Keratinocyte (primary cell): ENCODE measurements at regions not wholly inside any gene's neighbourhood (a gene's known extent, or its start where the extent isn't known, plus 50 kb on each side); places are given as distances from the start of the nearest gene placed in this dataset.

ENCODE experiments used
- CTCF ChIP-seq, 3 experiments: IDR thresholded peaks in 1 of 3; conservative IDR thresholded peaks in 1 of 3; optimal IDR thresholded peaks in 1 of 3; 2 replicates in 2 of 3; 3 replicates in 1 of 3; pipeline versions ENCODE3 to v1.5.1; 2011; ENCODE audit warnings: low read length in 3 of 3, mild to moderate bottlenecking in 3 of 3, moderate library complexity in 2 of 3, control low read depth in 1 of 3, inconsistent platforms in 1 of 3; ENCODE audit not compliant: insufficient read depth in 2 of 3; ENCODE audit errors: extremely low read depth in 1 of 3
- EZH2 ChIP-seq: IDR thresholded peaks from one replicate; pipeline ENCODE4 v1.6.1; 2012; ENCODE audit warnings: inconsistent platforms, mild to moderate bottlenecking, low read length, moderate library complexity

- TF ChIP-seq EZH2 (no peak), CTCF (optimal IDR thresholded peaks at IDR 0.05 in 1 of 3, IDR thresholded peaks at IDR 0.05 in 1 of 3, conservative IDR thresholded peaks at IDR 0.05 in 1 of 3; ENCODE audit: extremely low read depth in 1 of 3, insufficient read depth in 2 of 3, low read length in 3 of 3) (no peak)
These were observed 297.0 kb downstream of the MAN2A1 start for GRCh38 chr5:109986726-109987125.
